Neural cell (in vitro differentiated cells): ENCODE measurements at regions not wholly inside any gene's neighbourhood (a gene's known extent, or its start where the extent isn't known, plus 50 kb on each side); places are given as distances from the start of the nearest gene placed in this dataset.

Experiments used
- H2AFZ ChIP-seq: fragments of 200-600, 300-800 bp; sonication (generic), shearing (Covaris generic); 2 replicates; pipeline ENCODE4 v1.6.0; 2014; ENCODE audit warnings: low read depth, mild to moderate bottlenecking, antibody characterized with exemption, low read length, moderate library complexity
- H3F3A ChIP-seq: fragments of 200-600 bp; shearing (Covaris generic); 2 replicates; pipeline ENCODE4 v1.6.1; 2016; ENCODE audit warnings: mild to moderate bottlenecking, moderate library complexity, mixed read lengths, antibody characterized with exemption, low read length; ENCODE audit not compliant: insufficient read depth, poor library complexity, severe bottlenecking
- H3K27ac ChIP-seq: fragments of 200-600, 300-800 bp; sonication (generic), shearing (Covaris generic); 2 replicates; pipeline ENCODE4 v1.5.1; 2014; ENCODE audit warnings: mild to moderate bottlenecking, low read length, moderate library complexity
- H3K27me3 ChIP-seq: fragments of 300-800, 200-600 bp; sonication (generic), shearing (Covaris generic); 2 replicates; pipeline ENCODE4 v1.6.0; 2014; ENCODE audit warnings: mild to moderate bottlenecking, low read depth, low read length, moderate library complexity; ENCODE audit not compliant: insufficient read depth
- H3K36me3 ChIP-seq: fragments of 300-800, 200-600 bp; sonication (generic), shearing (Covaris generic); 2 replicates; pipeline ENCODE4 v1.5.1; 2014; ENCODE audit warnings: mild to moderate bottlenecking, antibody characterized with exemption, low read length, moderate library complexity; ENCODE audit not compliant: insufficient read depth
- H3K4me2 ChIP-seq: fragments of 300-800, 200-600 bp; sonication (generic), shearing (Covaris generic); 2 replicates; pipeline ENCODE4 v1.6.0; 2014; ENCODE audit warnings: mild to moderate bottlenecking, low read length
- H3K4me3 ChIP-seq: fragments of 300-800, 200-600 bp; sonication (generic), shearing (Covaris generic); 2 replicates; pipeline ENCODE4 v1.5.1; 2014; ENCODE audit warnings: mild to moderate bottlenecking, low read length, moderate library complexity
- H3K79me2 ChIP-seq: fragments of 200-600 bp; shearing (Covaris generic); replicated peaks from 2 replicates; pipeline ENCODE4 v1.6.0; 2014; ENCODE audit warnings: mild to moderate bottlenecking, low read length, moderate library complexity; ENCODE audit not compliant: insufficient read depth
- H3K9ac ChIP-seq: fragments of 300-800, 200-600 bp; sonication (generic), shearing (Covaris generic); 2 replicates; pipeline ENCODE4 v1.6.1; 2016; ENCODE audit warnings: mild to moderate bottlenecking, low read length, mixed read lengths
- H3K9me2 ChIP-seq: fragments of 200-600 bp; shearing (Covaris generic); 2 replicates; pipeline ENCODE4 v1.6.1; 2016; ENCODE audit warnings: mild to moderate bottlenecking, low read length, mixed read lengths; ENCODE audit not compliant: insufficient read depth
- H3K9me3 ChIP-seq: fragments of 200-600, 300-800 bp; sonication (generic), shearing (Covaris generic); 2 replicates; pipeline ENCODE4 v1.6.1; 2016; ENCODE audit warnings: mild to moderate bottlenecking, mixed run types, low read length, moderate library complexity, mixed read lengths
- H4K20me1 ChIP-seq: fragments of 200-600 bp; shearing (Covaris generic); 2 replicates; pipeline ENCODE4 v1.6.1; 2016; ENCODE audit warnings: mild to moderate bottlenecking, mixed run types; ENCODE audit not compliant: insufficient read depth
- CTCF ChIP-seq: fragments of 450-650 bp; IDR thresholded peaks from 2 replicates; pipeline ENCODE4 v1.5.1; 2014; ENCODE audit warnings: antibody characterized with exemption, mild to moderate bottlenecking, moderate library complexity; ENCODE audit not compliant: poor library complexity, severe bottlenecking
- EP300 ChIP-seq: fragments of 450-650 bp; conservative IDR thresholded peaks from 2 replicates; pipeline ENCODE4 v1.6.1; 2014; ENCODE audit warnings: antibody characterized with exemption, mild to moderate bottlenecking, moderate library complexity; ENCODE audit not compliant: poor library complexity, severe bottlenecking
- EZH2 ChIP-seq: fragments of 200-600, 300-800 bp; shearing (Covaris generic), sonication (generic); IDR thresholded peaks from 2 replicates; pipeline ENCODE4 v1.6.1; 2014; ENCODE audit warnings: antibody characterized with exemption, low read length, borderline replicate concordance, mild to moderate bottlenecking; ENCODE audit not compliant: insufficient read depth, poor library complexity, severe bottlenecking
- MXI1 ChIP-seq: fragments of 450-650 bp; conservative IDR thresholded peaks from 2 replicates; pipeline ENCODE4 v1.6.1; 2014; ENCODE audit warnings: antibody characterized with exemption, mild to moderate bottlenecking; ENCODE audit not compliant: poor library complexity, severe bottlenecking
- POLR2AphosphoS5 ChIP-seq: IDR thresholded peaks from 2 replicates; pipeline ENCODE4 v1.6.1; 2012
- RAD21 ChIP-seq: fragments of 450-650 bp; conservative IDR thresholded peaks from 2 replicates; pipeline ENCODE4 v1.6.1; 2014; ENCODE audit warnings: antibody characterized with exemption, mild to moderate bottlenecking, moderate library complexity
- REST ChIP-seq: IDR thresholded peaks from 2 replicates; pipeline ENCODE4 v1.6.1; 2012; ENCODE audit warnings: borderline replicate concordance
- SMC3 ChIP-seq: fragments of 450-650 bp; conservative IDR thresholded peaks from 2 replicates; pipeline ENCODE4 v1.6.1; 2014; ENCODE audit warnings: antibody characterized with exemption, mild to moderate bottlenecking, moderate library complexity; ENCODE audit not compliant: poor library complexity
- TAF1 ChIP-seq: IDR thresholded peaks from 2 replicates; pipeline ENCODE4 v1.6.1; 2012; ENCODE audit warnings: low read depth

- TF ChIP-seq REST (no peak), EZH2 (no peak), MXI1 (no peak), CTCF (no peak), TAF1 (no peak), POLR2AphosphoS5 (no peak), SMC3 (no peak), RAD21 (no peak), EP300 (no peak)
- H3K79me2 ChIP-seq = no peaks in the 10 kb centered on the region
- no peaks in the 10 kb centered on the region for H3K36me3 ChIP-seq
- H2AFZ ChIP-seq = no peak overlapping the region
- H3K27ac ChIP-seq = no peak overlapping the region
- no peaks in the 10 kb centered on the region for H3K9me2 ChIP-seq
- no peak overlapping the region for H3K4me3 ChIP-seq
- H3F3A ChIP-seq = no peaks in the 10 kb centered on the region
- H3K9ac ChIP-seq = no peak overlapping the region
- H3K9me3 ChIP-seq = no peaks in the 10 kb centered on the region
- H3K27me3 ChIP-seq = no peaks in the 10 kb centered on the region
- no peaks in the 10 kb centered on the region for H4K20me1 ChIP-seq
- no peak overlapping the region for H3K4me2 ChIP-seq
Measured at GRCh38 chr4:31415629-31416028, 695.5 kb downstream of the PCDH7 start.

- Histone ChIP-seq H3F3A (no peaks in the 10 kb centered on the region), H3K9ac (no peak overlapping the region), H3K36me3 (no peaks in the 10 kb centered on the region), H3K27me3 (no peaks in the 10 kb centered on the region), H3K4me3 (no peak overlapping the region), H2AFZ (no peak overlapping the region), H3K79me2 (no peaks in the 10 kb centered on the region), H3K27ac (no peak overlapping the region), H3K9me3 (no peaks in the 10 kb centered on the region), H4K20me1 (no peaks in the 10 kb centered on the region), H3K4me2 (no peak overlapping the region), H3K9me2 (no peaks in the 10 kb centered on the region)
- TF ChIP-seq REST = no peak
- no peak for TF ChIP-seq TAF1
- no peak for TF ChIP-seq EZH2
- TF ChIP-seq RAD21 = no peak
- TF ChIP-seq SMC3 = no peak
- TF ChIP-seq MXI1 = no peak
- no peak for TF ChIP-seq CTCF
- TF ChIP-seq EP300 = no peak
- TF ChIP-seq POLR2AphosphoS5 = no peak
Measured at GRCh38 chr4:31416498-31416897, 696.3 kb downstream of the PCDH7 start.
